SK-N-MC (cell line): ENCODE measurements at regions not wholly inside any gene's neighbourhood (a gene's known extent, or its start where the extent isn't known, plus 50 kb on each side); places are given as distances from the start of the nearest gene placed in this dataset.

Experiments used
- EZH2 ChIP-seq: fragments of 200-600 bp; sonication (generic); IDR thresholded peaks from one replicate; pipeline ENCODE4 v1.6.1; 2017; ENCODE audit warnings: antibody characterized with exemption
- POLR2AphosphoS5 ChIP-seq: IDR thresholded peaks from 2 replicates; pipeline ENCODE4 v1.6.1; 2012; ENCODE audit warnings: mild to moderate bottlenecking, low read depth, low read length, borderline replicate concordance

DNA sequence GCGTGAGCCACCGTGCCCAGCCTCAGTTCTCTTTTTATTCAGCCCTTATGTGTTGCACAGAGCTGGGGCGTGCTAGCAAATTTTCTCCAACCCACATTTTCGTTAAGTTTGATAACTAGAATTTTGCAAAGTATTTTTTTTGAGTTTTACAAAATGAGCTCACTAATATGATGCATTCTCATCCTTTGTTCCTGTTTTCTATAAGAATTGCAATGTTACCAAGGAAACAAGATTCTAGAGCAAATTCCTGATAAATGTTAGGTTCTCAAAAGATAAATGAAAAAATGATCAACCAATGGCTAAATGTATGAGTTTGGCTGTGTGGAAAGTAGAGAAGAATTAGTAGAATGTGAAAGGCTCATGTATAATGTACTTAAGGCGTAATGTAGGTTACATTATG lies 529.8 kb downstream of the MAFB start:
- no peak for TF ChIP-seq POLR2AphosphoS5
- no peak for TF ChIP-seq EZH2
